RWPE2 (cell line): ENCODE measurements at regions not wholly inside any gene's neighbourhood (a gene's known extent, or its start where the extent isn't known, plus 50 kb on each side); places are given as distances from the start of the nearest gene placed in this dataset.

Source experiments
- ATAC-seq: fragments of 200-7000 bp; cut with Tn5 transposase; 3 replicates; pipeline ENCODE4 v1.9.1; 2021; ENCODE audit warnings: low read depth
- DNase-seq: peaks from one replicate; pipeline ENCODE4 v3.0.0-alpha.2; 2020; ENCODE audit warnings: low spot score
- H3K27ac ChIP-seq: fragments of 450-650 bp; 2 replicates; pipeline ENCODE4 v1.5.1; 2017; ENCODE audit warnings: mild to moderate bottlenecking; ENCODE audit not compliant: poor library complexity, severe bottlenecking
- H3K27me3 ChIP-seq: fragments of 250-450 bp; sonication (Bioruptor Pico); 2 replicates; pipeline ENCODE4 v1.5.1; 2021; ENCODE audit warnings: mild to moderate bottlenecking, moderate library complexity; ENCODE audit not compliant: insufficient read depth, poor library complexity, severe bottlenecking
- H3K36me3 ChIP-seq: fragments of 250-450 bp; sonication (Bioruptor Pico); 2 replicates; pipeline ENCODE4 v1.5.1; 2020; ENCODE audit warnings: low read depth, mild to moderate bottlenecking, moderate library complexity
- H3K4me1 ChIP-seq: fragments of 250-450 bp; sonication (Bioruptor Pico); 2 replicates; pipeline ENCODE4 v1.5.1; 2021; ENCODE audit warnings: mild to moderate bottlenecking, moderate library complexity; ENCODE audit not compliant: insufficient read depth, poor library complexity, severe bottlenecking
- H3K4me3 ChIP-seq: fragments of 250-450 bp; sonication (Bioruptor Pico); 2 replicates; pipeline ENCODE4 v1.5.1; 2021; ENCODE audit warnings: mild to moderate bottlenecking, moderate library complexity; ENCODE audit not compliant: severe bottlenecking
- H3K9me3 ChIP-seq: fragments of 250-450 bp; sonication (Bioruptor Pico); 2 replicates; pipeline ENCODE4 v1.5.1; 2021; ENCODE audit warnings: mild to moderate bottlenecking, moderate library complexity; ENCODE audit not compliant: severe bottlenecking
- TF ChIP-seq, protein P1 (sequence below): fragments of 450-650 bp; IDR thresholded peaks from one replicate; pipeline ENCODE4 v1.5.1; 2017; ENCODE audit warnings: mild to moderate bottlenecking, moderate library complexity; ENCODE audit not compliant: poor library complexity, severe bottlenecking

- no peaks in the 10 kb centered on the region for H3K9me3 ChIP-seq
- no peaks in the 10 kb centered on the region for H3K27me3 ChIP-seq
- no peaks in the 10 kb centered on the region for H3K36me3 ChIP-seq
- TF ChIP-seq, protein P1, sequence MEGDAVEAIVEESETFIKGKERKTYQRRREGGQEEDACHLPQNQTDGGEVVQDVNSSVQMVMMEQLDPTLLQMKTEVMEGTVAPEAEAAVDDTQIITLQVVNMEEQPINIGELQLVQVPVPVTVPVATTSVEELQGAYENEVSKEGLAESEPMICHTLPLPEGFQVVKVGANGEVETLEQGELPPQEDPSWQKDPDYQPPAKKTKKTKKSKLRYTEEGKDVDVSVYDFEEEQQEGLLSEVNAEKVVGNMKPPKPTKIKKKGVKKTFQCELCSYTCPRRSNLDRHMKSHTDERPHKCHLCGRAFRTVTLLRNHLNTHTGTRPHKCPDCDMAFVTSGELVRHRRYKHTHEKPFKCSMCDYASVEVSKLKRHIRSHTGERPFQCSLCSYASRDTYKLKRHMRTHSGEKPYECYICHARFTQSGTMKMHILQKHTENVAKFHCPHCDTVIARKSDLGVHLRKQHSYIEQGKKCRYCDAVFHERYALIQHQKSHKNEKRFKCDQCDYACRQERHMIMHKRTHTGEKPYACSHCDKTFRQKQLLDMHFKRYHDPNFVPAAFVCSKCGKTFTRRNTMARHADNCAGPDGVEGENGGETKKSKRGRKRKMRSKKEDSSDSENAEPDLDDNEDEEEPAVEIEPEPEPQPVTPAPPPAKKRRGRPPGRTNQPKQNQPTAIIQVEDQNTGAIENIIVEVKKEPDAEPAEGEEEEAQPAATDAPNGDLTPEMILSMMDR = no peak
- H3K4me3 ChIP-seq = no peak overlapping the region
- H3K27ac ChIP-seq = no peak overlapping the region
- ATAC-seq = no peak
- peaks cover 8% of the 10 kb centered on the region for H3K4me1 ChIP-seq
- no peak for DNase-seq
These were observed 91.5 kb upstream of the NCOR2 start for GRCh38 chr12:124658806-124659402.

DNA sequence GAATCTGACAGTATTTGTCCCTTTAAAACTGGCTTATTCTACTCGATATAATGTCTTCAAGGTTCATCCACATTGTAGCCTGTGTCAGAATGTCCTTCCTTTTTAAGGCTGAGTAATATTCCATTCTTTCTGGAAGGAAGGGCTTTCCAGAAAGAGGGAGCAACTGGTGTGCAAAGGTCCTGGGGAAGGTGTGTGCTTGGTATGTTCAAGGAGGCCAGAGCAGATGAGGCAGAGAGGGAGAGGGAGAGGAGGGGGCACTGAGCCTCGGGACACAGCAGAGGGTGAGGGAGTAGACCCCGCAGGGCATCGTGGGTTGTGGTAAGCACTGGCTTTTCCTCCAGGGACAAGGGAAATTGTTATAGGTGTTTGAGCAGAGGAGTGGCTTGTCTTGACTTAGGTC is 90.9 kb upstream of the NCOR2 start:
- Histone ChIP-seq H3K4me1 (peaks cover 8% of the 10 kb centered on the region), H3K27me3 (no peaks in the 10 kb centered on the region), H3K36me3 (no peaks in the 10 kb centered on the region), H3K9me3 (no peaks in the 10 kb centered on the region), H3K27ac (no peak overlapping the region), H3K4me3 (no peak overlapping the region)
- TF ChIP-seq, protein P1 = no peak
- DNase-seq (no peak), ATAC-seq (no peak)

- DNase-seq (no peak), ATAC-seq (no peak)
- Histone ChIP-seq H3K9me3 (no peaks in the 10 kb centered on the region), H3K27me3 (no peaks in the 10 kb centered on the region), H3K36me3 (no peaks in the 10 kb centered on the region), H3K4me3 (no peak overlapping the region), H3K4me1 (peaks cover 8% of the 10 kb centered on the region), H3K27ac (no peak overlapping the region)
- TF ChIP-seq, protein P1 = no peak
These were observed 89.6 kb upstream of the NCOR2 start for GRCh38 chr12:124656947-124657434.

GRCh38 chr12:124655698-124656516 is 88.5 kb upstream of the NCOR2 start:
- H3K27me3 ChIP-seq = no peaks in the 10 kb centered on the region
- no peak for DNase-seq
- H3K36me3 ChIP-seq = no peaks in the 10 kb centered on the region
- ATAC-seq = no peak
- peak overlapping the region; percentile 14 for H3K27ac ChIP-seq
- TF ChIP-seq, protein P1 = no peak
- H3K4me3 ChIP-seq = no peak overlapping the region
- peaks cover 8% of the 10 kb centered on the region for H3K4me1 ChIP-seq
- no peaks in the 10 kb centered on the region for H3K9me3 ChIP-seq
